ENCODE measurements at regions not wholly inside any gene's neighbourhood (a gene's known extent, or its start where the extent isn't known, plus 50 kb on each side); places are given as distances from the start of the nearest gene placed in this dataset.

DNA sequence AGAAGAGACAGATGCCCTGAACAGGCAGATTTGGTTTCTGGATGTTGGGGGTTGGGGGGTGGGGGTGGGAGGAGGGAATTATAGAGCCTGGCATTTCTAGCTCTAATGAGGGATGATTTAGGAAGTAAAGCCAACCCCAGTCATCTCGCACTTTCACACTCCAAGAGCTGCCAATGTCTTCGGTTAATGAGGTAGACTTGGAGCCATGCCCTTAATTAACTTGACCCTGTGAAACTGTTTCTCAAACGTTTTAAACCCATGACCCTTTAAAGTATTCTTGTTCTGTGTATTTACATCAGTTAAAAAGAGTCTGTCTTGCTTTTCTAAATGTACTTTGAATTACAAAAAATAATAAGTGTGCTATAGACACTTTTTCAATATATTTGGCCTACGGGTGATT, 466.9 kb downstream of the FAT4 start:
- H2AFZ ChIP-seq (ENCODE audit: low read length) = no peak overlapping the region
- no peaks in the 10 kb centered on the region for H3K4me1 ChIP-seq (ENCODE audit: low read length)
- no peak for DNase-seq
- H3K9me2 ChIP-seq (replicated peaks; ENCODE audit: insufficient read depth, low read length) = no peaks in the 10 kb centered on the region
- H3K9me3 ChIP-seq (replicated peaks; ENCODE audit: insufficient read depth, low read length) = no peaks in the 10 kb centered on the region
- no peaks in the 10 kb centered on the region for H3K27me3 ChIP-seq (replicated peaks; ENCODE audit: insufficient read depth, low read length)
- no peaks in the 10 kb centered on the region for H3K36me3 ChIP-seq (replicated peaks; ENCODE audit: insufficient read depth, low read length)
- no peaks in the 10 kb centered on the region for H3F3A ChIP-seq (ENCODE audit: insufficient read depth, low read length)
- no peaks in the 10 kb centered on the region for H4K20me1 ChIP-seq (ENCODE audit: insufficient read depth, low read length)
- no peak overlapping the region for H3K9ac ChIP-seq (ENCODE audit: low read length)
- no peak overlapping the region for H3K4me2 ChIP-seq (ENCODE audit: low read depth, low read length)
- TF ChIP-seq EZH2phosphoT487 (IDR thresholded peaks at IDR 0.05; ENCODE audit: low read length) (no peak), EZH2 (optimal IDR thresholded peaks at IDR 0.05; ENCODE audit: low read depth, low read length) (no peak)
- TF ChIP-seq, protein P1, sequence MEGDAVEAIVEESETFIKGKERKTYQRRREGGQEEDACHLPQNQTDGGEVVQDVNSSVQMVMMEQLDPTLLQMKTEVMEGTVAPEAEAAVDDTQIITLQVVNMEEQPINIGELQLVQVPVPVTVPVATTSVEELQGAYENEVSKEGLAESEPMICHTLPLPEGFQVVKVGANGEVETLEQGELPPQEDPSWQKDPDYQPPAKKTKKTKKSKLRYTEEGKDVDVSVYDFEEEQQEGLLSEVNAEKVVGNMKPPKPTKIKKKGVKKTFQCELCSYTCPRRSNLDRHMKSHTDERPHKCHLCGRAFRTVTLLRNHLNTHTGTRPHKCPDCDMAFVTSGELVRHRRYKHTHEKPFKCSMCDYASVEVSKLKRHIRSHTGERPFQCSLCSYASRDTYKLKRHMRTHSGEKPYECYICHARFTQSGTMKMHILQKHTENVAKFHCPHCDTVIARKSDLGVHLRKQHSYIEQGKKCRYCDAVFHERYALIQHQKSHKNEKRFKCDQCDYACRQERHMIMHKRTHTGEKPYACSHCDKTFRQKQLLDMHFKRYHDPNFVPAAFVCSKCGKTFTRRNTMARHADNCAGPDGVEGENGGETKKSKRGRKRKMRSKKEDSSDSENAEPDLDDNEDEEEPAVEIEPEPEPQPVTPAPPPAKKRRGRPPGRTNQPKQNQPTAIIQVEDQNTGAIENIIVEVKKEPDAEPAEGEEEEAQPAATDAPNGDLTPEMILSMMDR (IDR thresholded peaks at IDR 0.05; ENCODE audit: low read length) = no peak
- no peaks in the 10 kb centered on the region for H3K79me2 ChIP-seq (ENCODE audit: low read length)
- no peak overlapping the region for H3K27ac ChIP-seq (ENCODE audit: low read length)
- no peak overlapping the region for H3K4me3 ChIP-seq (ENCODE audit: low read length)

DNA sequence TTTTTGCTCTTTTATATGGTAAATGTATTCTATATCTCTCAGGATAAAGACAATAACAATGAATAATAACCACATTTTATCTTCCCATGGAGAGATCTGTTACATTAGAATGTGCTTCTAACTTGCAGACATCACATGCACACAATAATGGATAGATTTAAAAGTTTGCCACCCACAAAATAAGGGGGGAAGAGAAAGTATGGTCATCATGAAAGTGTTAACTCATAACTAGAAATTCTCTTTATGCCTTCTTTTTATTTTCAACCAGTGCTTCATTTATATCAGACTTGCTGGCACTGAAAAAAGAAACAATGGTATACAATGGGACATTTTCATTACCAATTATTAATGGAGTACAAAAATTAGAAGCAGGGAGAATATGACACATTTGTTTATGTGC, 470.0 kb downstream of the FAT4 start:
- Histone ChIP-seq H3K36me3 (replicated peaks; ENCODE audit: insufficient read depth, low read length) (no peaks in the 10 kb centered on the region), H3K9me2 (replicated peaks; ENCODE audit: insufficient read depth, low read length) (no peaks in the 10 kb centered on the region), H3F3A (ENCODE audit: insufficient read depth, low read length) (no peaks in the 10 kb centered on the region), H3K27me3 (replicated peaks; ENCODE audit: insufficient read depth, low read length) (no peaks in the 10 kb centered on the region), H3K4me2 (ENCODE audit: low read depth, low read length) (no peak overlapping the region), H3K4me3 (ENCODE audit: low read length) (no peak overlapping the region), H3K79me2 (ENCODE audit: low read length) (no peaks in the 10 kb centered on the region), H2AFZ (ENCODE audit: low read length) (no peak overlapping the region), H3K4me1 (ENCODE audit: low read length) (no peaks in the 10 kb centered on the region), H3K9me3 (replicated peaks; ENCODE audit: insufficient read depth, low read length) (no peaks in the 10 kb centered on the region), H3K27ac (ENCODE audit: low read length) (no peak overlapping the region), H4K20me1 (ENCODE audit: insufficient read depth, low read length) (no peaks in the 10 kb centered on the region), H3K9ac (ENCODE audit: low read length) (no peak overlapping the region)
- DNase-seq = no peak
- TF ChIP-seq, protein P1 (IDR thresholded peaks at IDR 0.05; ENCODE audit: low read length) = no peak
- TF ChIP-seq EZH2 (optimal IDR thresholded peaks at IDR 0.05; ENCODE audit: low read depth, low read length) (no peak), EZH2phosphoT487 (IDR thresholded peaks at IDR 0.05; ENCODE audit: low read length) (no peak)

DNA sequence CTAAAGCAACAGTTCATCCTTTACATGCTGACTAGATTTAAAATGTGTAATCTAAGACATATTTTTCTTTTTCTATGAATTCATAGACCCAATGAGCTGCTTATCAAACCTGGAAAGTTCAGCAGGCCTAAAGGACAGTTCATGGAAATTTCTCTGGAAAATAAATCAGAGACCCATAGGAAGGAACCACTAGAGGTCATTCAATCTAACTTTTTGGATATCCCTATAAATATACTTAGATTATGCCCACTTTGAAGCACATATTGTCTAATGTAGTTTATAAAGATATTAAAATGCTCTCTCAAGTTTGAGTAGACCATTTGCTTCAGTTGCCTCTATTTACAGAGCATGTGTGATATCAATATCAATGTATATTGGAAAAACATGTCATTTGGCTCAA, 473.0 kb downstream of the FAT4 start:
- Histone ChIP-seq H3K4me1 (ENCODE audit: low read length) (no peaks in the 10 kb centered on the region), H3K9me3 (replicated peaks; ENCODE audit: insufficient read depth, low read length) (no peaks in the 10 kb centered on the region), H3K9ac (ENCODE audit: low read length) (no peak overlapping the region), H3K27ac (ENCODE audit: low read length) (no peak overlapping the region), H2AFZ (ENCODE audit: low read length) (no peak overlapping the region), H3K36me3 (replicated peaks; ENCODE audit: insufficient read depth, low read length) (no peaks in the 10 kb centered on the region), H3K4me2 (ENCODE audit: low read depth, low read length) (no peak overlapping the region), H3F3A (ENCODE audit: insufficient read depth, low read length) (no peaks in the 10 kb centered on the region), H3K4me3 (ENCODE audit: low read length) (no peak overlapping the region), H3K9me2 (replicated peaks; ENCODE audit: insufficient read depth, low read length) (no peaks in the 10 kb centered on the region), H3K27me3 (replicated peaks; ENCODE audit: insufficient read depth, low read length) (no peaks in the 10 kb centered on the region), H3K79me2 (ENCODE audit: low read length) (no peaks in the 10 kb centered on the region), H4K20me1 (ENCODE audit: insufficient read depth, low read length) (no peaks in the 10 kb centered on the region)
- TF ChIP-seq EZH2phosphoT487 (IDR thresholded peaks at IDR 0.05; ENCODE audit: low read length) = no peak
- no peak for TF ChIP-seq EZH2 (optimal IDR thresholded peaks at IDR 0.05; ENCODE audit: low read depth, low read length)
- TF ChIP-seq, protein P1 (IDR thresholded peaks at IDR 0.05; ENCODE audit: low read length) = no peak
- no peak for DNase-seq
